ENCODE measurements at regions not wholly inside any gene's neighbourhood (a gene's known extent, or its start where the extent isn't known, plus 50 kb on each side); places are given as distances from the start of the nearest gene placed in this dataset.

- TF ChIP-seq CTCF (IDR thresholded peaks at IDR 0.05) (no peak), POLR2A (IDR thresholded peaks at IDR 0.05) (no peak)
Measured at GRCh38 chr10:35770817-35771355, 128.8 kb upstream of the FZD8 start.
